ENCODE measurements at regions not wholly inside any gene's neighbourhood (a gene's known extent, or its start where the extent isn't known, plus 50 kb on each side); places are given as distances from the start of the nearest gene placed in this dataset.

- TF ChIP-seq CTCF (IDR thresholded peaks at IDR 0.05; ENCODE audit: borderline replicate concordance): no peak
- no peaks in the 10 kb centered on the region for H3K9me3 ChIP-seq (replicated peaks)
- H3K27me3 ChIP-seq (ENCODE audit: low read depth): no peaks in the 10 kb centered on the region
- H3K27ac ChIP-seq (replicated peaks): no peak overlapping the region
- no peak for DNase-seq
- no peaks in the 10 kb centered on the region for H3K36me3 ChIP-seq
- intact Hi-C loops (cut with micrococcal nuclease): no loop called here
- H3K4me3 ChIP-seq: no peak overlapping the region
- H3K4me1 ChIP-seq: no peaks in the 10 kb centered on the region
Observed at GRCh38 chr16:72569677-72570076, 397.7 kb upstream of the PMFBP1 start.

DNA sequence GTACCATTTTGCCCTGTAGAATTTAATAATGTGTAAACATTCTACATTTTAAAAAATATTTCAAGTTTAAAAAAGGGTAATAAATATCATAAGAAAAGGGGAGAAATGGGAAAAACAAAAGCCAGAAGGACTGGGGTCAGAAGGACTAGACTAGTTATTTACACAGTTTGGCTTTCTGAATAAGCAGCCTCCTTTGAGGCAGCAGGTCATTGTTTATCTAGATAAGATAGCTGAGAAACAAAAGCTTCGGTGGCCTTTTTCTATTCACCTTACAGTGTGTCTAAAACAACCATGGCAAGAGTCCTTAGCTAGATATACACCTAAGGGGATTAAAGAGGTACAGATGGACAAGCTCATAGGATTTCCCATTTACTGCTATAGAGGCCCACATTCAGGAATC lies 396.5 kb upstream of the PMFBP1 start:
- intact Hi-C loops (cut with micrococcal nuclease): no loop called here
- H3K36me3 ChIP-seq: no peaks in the 10 kb centered on the region
- no peak for DNase-seq
- no peaks in the 10 kb centered on the region for H3K27me3 ChIP-seq (ENCODE audit: low read depth)
- TF ChIP-seq CTCF (IDR thresholded peaks at IDR 0.05; ENCODE audit: borderline replicate concordance): no peak
- no peaks in the 10 kb centered on the region for H3K4me1 ChIP-seq
- H3K9me3 ChIP-seq (replicated peaks): no peaks in the 10 kb centered on the region
- no peak overlapping the region for H3K27ac ChIP-seq (replicated peaks)
- no peak overlapping the region for H3K4me3 ChIP-seq

DNA sequence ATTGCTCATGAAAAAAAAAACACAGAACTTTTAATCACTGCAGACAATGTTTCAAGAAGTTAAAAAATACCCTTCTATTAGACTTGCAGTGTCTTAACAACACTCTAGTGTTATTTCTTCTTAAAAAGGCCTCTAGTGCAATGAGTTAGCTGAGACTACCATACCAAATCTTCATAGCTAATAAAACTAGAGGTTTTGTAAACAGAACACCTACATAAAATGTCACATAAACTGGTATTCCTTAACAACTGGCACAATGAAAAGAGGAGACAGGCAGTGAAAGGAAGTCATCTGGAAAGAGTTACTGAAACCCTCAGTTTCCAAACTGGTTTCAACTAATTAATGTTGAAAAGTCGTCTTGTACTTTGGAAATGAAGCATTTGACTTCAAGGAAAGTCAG lies 394.2 kb upstream of the PMFBP1 start:
- DNase-seq: no peak
- no peak overlapping the region for H3K27ac ChIP-seq (replicated peaks)
- H3K4me1 ChIP-seq: no peaks in the 10 kb centered on the region
- no peaks in the 10 kb centered on the region for H3K9me3 ChIP-seq (replicated peaks)
- intact Hi-C loops (cut with micrococcal nuclease): no loop called here
- no peaks in the 10 kb centered on the region for H3K36me3 ChIP-seq
- H3K4me3 ChIP-seq: no peak overlapping the region
- no peak for TF ChIP-seq CTCF (IDR thresholded peaks at IDR 0.05; ENCODE audit: borderline replicate concordance)
- H3K27me3 ChIP-seq (ENCODE audit: low read depth): no peaks in the 10 kb centered on the region

DNA sequence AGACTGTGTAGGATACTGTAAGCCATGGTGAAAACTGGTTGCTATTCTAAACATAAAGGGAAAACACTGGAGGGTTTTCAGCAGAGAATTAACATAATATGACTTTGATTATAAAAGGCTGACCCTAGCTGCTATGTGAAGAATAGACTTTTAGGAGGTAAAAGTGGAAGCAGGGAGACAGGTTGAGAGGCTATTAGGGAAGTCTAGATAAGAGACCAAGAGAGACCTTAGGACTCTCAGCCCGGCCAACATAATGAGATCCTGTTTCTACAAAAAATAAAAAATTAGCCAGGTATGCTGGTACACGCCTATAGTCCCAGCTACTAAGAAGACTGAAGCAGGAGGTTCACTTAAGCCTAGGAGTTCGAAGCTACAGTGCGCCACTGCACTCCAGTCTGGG lies 393.2 kb upstream of the PMFBP1 start:
- no peak for DNase-seq
- TF ChIP-seq CTCF (IDR thresholded peaks at IDR 0.05; ENCODE audit: borderline replicate concordance): no peak
- intact Hi-C loops (cut with micrococcal nuclease): no loop called here

GRCh38 chr16:72560617-72561016 lies 388.7 kb upstream of the PMFBP1 start:
- Histone ChIP-seq H3K4me1 (peaks cover 5% of the 10 kb centered on the region), H3K36me3 (no peaks in the 10 kb centered on the region), H3K4me3 (no peak overlapping the region), H3K27me3 (ENCODE audit: low read depth) (no peaks in the 10 kb centered on the region), H3K9me3 (replicated peaks) (no peaks in the 10 kb centered on the region), H3K27ac (replicated peaks) (no peak overlapping the region)
- no peak for TF ChIP-seq CTCF (IDR thresholded peaks at IDR 0.05; ENCODE audit: borderline replicate concordance)
- no peak for DNase-seq
- intact Hi-C loops (cut with micrococcal nuclease): no loop called here

More for the DNA sequence above, 393.2 kb upstream of the PMFBP1 start:
- Histone ChIP-seq H3K36me3 (no peaks in the 10 kb centered on the region), H3K4me3 (no peak overlapping the region), H3K9me3 (replicated peaks) (no peaks in the 10 kb centered on the region), H3K4me1 (peaks cover 5% of the 10 kb centered on the region), H3K27me3 (ENCODE audit: low read depth) (no peaks in the 10 kb centered on the region), H3K27ac (replicated peaks) (no peak overlapping the region)

- Histone ChIP-seq H3K36me3 (no peaks in the 10 kb centered on the region), H3K4me3 (no peak overlapping the region), H3K9me3 (replicated peaks) (no peaks in the 10 kb centered on the region), H3K4me1 (peaks cover 5% of the 10 kb centered on the region), H3K27ac (replicated peaks) (no peak overlapping the region), H3K27me3 (ENCODE audit: low read depth) (no peaks in the 10 kb centered on the region)
- no peak for DNase-seq
- TF ChIP-seq CTCF (IDR thresholded peaks at IDR 0.05; ENCODE audit: borderline replicate concordance): no peak
- intact Hi-C loops (cut with micrococcal nuclease): no loop called here
Observed at GRCh38 chr16:72558501-72558900, 386.5 kb upstream of the PMFBP1 start.

Measured in left ventricle myocardium inferior (tissue), 1 donor.